GM23248 (cell line): ENCODE measurements at regions not wholly inside any gene's neighbourhood (a gene's known extent, or its start where the extent isn't known, plus 50 kb on each side); places are given as distances from the start of the nearest gene placed in this dataset.

Experiments
- DNase-seq: peaks from one replicate; pipeline ENCODE4 v3.0.0-alpha.2; 2015
- H2AFZ ChIP-seq: fragments of 200-600 bp; sonication (generic); 2 replicates; pipeline ENCODE4 v1.6.1; 2016; ENCODE audit warnings: antibody characterized with exemption
- H3F3A ChIP-seq: fragments of 200-600 bp; sonication (generic); 2 replicates; pipeline ENCODE4 v1.6.1; 2016; ENCODE audit warnings: mild to moderate bottlenecking, antibody characterized with exemption, mixed run types; ENCODE audit not compliant: insufficient read depth
- H3K27ac ChIP-seq: fragments of 200-600 bp; sonication (generic); 2 replicates; pipeline ENCODE4 v1.5.1; 2016; ENCODE audit warnings: mild to moderate bottlenecking
- H3K27me3 ChIP-seq: fragments of 200-600 bp; sonication (generic); replicated peaks from 2 replicates; pipeline ENCODE4 v1.6.1; 2016; ENCODE audit warnings: mild to moderate bottlenecking; ENCODE audit not compliant: insufficient read depth
- H3K36me3 ChIP-seq: fragments of 200-600 bp; sonication (generic); 2 replicates; pipeline ENCODE4 v1.6.1; 2016; ENCODE audit warnings: low read depth, mild to moderate bottlenecking
- H3K4me1 ChIP-seq: fragments of 200-600 bp; sonication (generic); 2 replicates; pipeline ENCODE4 v1.6.1; 2016; ENCODE audit warnings: mild to moderate bottlenecking; ENCODE audit not compliant: insufficient read depth
- H3K4me2 ChIP-seq: fragments of 200-600 bp; sonication (generic); one replicate; pipeline ENCODE4 v1.6.1; 2016; ENCODE audit warnings: mild to moderate bottlenecking; ENCODE audit not compliant: unreplicated experiment
- H3K4me3 ChIP-seq: fragments of 200-600 bp; sonication (generic); 2 replicates; pipeline ENCODE4 v1.5.1; 2016; ENCODE audit warnings: mild to moderate bottlenecking
- H3K79me2 ChIP-seq: fragments of 200-600 bp; sonication (generic); 2 replicates; pipeline ENCODE4 v1.6.1; 2016; ENCODE audit warnings: mild to moderate bottlenecking; ENCODE audit not compliant: insufficient read depth
- H3K9ac ChIP-seq: fragments of 200-600 bp; sonication (generic); 2 replicates; pipeline ENCODE4 v1.6.1; 2016; ENCODE audit warnings: mild to moderate bottlenecking
- H3K9me2 ChIP-seq: fragments of 200-600 bp; sonication (generic); 2 replicates; pipeline ENCODE4 v1.6.1; 2016; ENCODE audit warnings: mixed run types, mild to moderate bottlenecking, moderate library complexity; ENCODE audit not compliant: insufficient read depth
- H3K9me3 ChIP-seq: fragments of 200-600 bp; sonication (generic); one replicate; pipeline ENCODE4 v1.6.1; 2017; ENCODE audit warnings: low read depth
- H4K20me1 ChIP-seq: fragments of 200-600 bp; sonication (generic); 2 replicates; pipeline ENCODE4 v1.6.0; 2016; ENCODE audit not compliant: insufficient read depth
- EZH2 ChIP-seq: fragments of 200-600 bp; sonication (generic); IDR thresholded peaks from 2 replicates; pipeline ENCODE4 v1.6.1; 2018; ENCODE audit warnings: antibody characterized with exemption, mild to moderate bottlenecking; ENCODE audit not compliant: insufficient read depth, poor library complexity, severe bottlenecking
- EZH2phosphoT487 ChIP-seq: fragments of 200-600 bp; sonication (generic); IDR thresholded peaks from 2 replicates; pipeline ENCODE4 v1.6.1; 2018; ENCODE audit warnings: antibody characterized with exemption, moderate library complexity, mild to moderate bottlenecking, low read depth; ENCODE audit not compliant: insufficient read depth
- WGBS, 2 experiments: methylation state at CpG; one replicate each; pipeline ENCODE4 v1.1.6; 2015 to 2017; ENCODE audit warnings: low lambda C conversion rate in 2 of 2, low coverage in 1 of 2; ENCODE audit errors: missing lambda C conversion rate in 2 of 2; 5-methylcytosine and 5-hydroxymethylcytosine counted together
- in situ Hi-C: fragments of 300-500 bp; cut with MboI; formaldehyde crosslinking; loops from 2 replicates; pipeline ENCODE4 v1.15.0; 2020

DNA sequence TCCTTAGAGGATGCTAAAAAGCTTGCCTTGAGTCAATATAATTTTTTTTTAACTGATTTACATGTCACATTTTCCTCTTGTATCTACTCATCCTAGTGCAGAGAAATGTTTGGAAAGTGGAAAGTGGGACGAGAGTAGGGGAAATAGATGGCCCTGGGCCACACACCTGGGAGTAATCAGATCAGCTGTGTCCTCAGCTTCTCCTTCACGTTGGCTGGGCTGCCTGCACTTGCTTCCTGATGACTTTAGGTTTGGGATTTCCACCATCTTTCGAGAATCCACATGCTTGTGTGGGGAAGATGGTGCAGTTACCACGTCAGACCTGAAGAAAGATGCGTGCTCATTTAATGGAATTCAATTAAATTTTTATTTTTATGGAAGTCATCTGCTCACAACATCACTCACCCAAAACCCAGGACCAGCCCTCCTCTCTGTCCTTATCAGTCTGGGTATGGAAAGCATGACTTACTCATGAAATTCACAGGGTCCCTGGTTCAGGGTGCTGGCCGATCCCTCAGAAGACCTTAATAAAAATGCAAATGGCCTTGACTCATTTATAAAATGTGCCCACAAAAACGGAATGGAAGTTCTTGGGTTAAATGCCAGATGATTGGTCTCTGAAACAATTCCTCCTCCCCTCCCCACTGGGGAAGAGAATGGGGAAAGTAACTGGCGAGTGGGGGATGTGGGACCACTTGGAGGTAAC is 74.5 kb upstream of the TIAM2 start:
- no peak for TF ChIP-seq EZH2phosphoT487
- no peak for TF ChIP-seq EZH2
- H3K4me3 ChIP-seq: no peak overlapping the region
- H3K9me2 ChIP-seq: no peaks in the 10 kb centered on the region
- H3K79me2 ChIP-seq: no peaks in the 10 kb centered on the region
- no peaks in the 10 kb centered on the region for H3K4me1 ChIP-seq
- WGBS, 2 experiments: 45 to 46% methylated on average over 8 of the region's 8 CpGs
- no peak overlapping the region for H3K4me2 ChIP-seq
- no peak overlapping the region for H3K9ac ChIP-seq
- no peaks in the 10 kb centered on the region for H3K9me3 ChIP-seq
- H3K27me3 ChIP-seq: no peaks in the 10 kb centered on the region
- H2AFZ ChIP-seq: no peak overlapping the region
- no peak for DNase-seq
- no peaks in the 10 kb centered on the region for H3F3A ChIP-seq
- H3K27ac ChIP-seq: no peak overlapping the region
- H3K36me3 ChIP-seq: no peaks in the 10 kb centered on the region
- H4K20me1 ChIP-seq: no peaks in the 10 kb centered on the region
- in situ Hi-C loops: loop anchor here (10.0 kb wide), 1 partner anchor 324 kb away; no protein-coding TSS in a partner anchor

- in situ Hi-C loops: loop anchor here (10.0 kb wide), 1 partner anchor 323 kb away; no protein-coding TSS in a partner anchor
- no peaks in the 10 kb centered on the region for H3K9me3 ChIP-seq
- H3K36me3 ChIP-seq: no peaks in the 10 kb centered on the region
- DNase-seq: no peak
- H2AFZ ChIP-seq: no peak overlapping the region
- TF ChIP-seq EZH2 (no peak), EZH2phosphoT487 (no peak)
- no peak overlapping the region for H3K4me3 ChIP-seq
- H3K9ac ChIP-seq: no peak overlapping the region
- H4K20me1 ChIP-seq: no peaks in the 10 kb centered on the region
- no peak overlapping the region for H3K4me2 ChIP-seq
- WGBS, 2 experiments: 70 to 91% methylated on average over 4 of the region's 4 CpGs
- H3K79me2 ChIP-seq: no peaks in the 10 kb centered on the region
- H3K9me2 ChIP-seq: no peaks in the 10 kb centered on the region
- H3K4me1 ChIP-seq: no peaks in the 10 kb centered on the region
- no peaks in the 10 kb centered on the region for H3K27me3 ChIP-seq
- H3F3A ChIP-seq: no peaks in the 10 kb centered on the region
- no peak overlapping the region for H3K27ac ChIP-seq
Observed at GRCh38 chr6:154921482-154921881, 73.6 kb upstream of the TIAM2 start.

- Histone ChIP-seq H3K4me2 (no peak overlapping the region), H2AFZ (no peak overlapping the region), H3K9ac (no peak overlapping the region), H3K79me2 (no peaks in the 10 kb centered on the region), H3K4me1 (no peaks in the 10 kb centered on the region), H3K4me3 (no peak overlapping the region), H3K36me3 (no peaks in the 10 kb centered on the region), H3F3A (no peaks in the 10 kb centered on the region), H3K9me2 (no peaks in the 10 kb centered on the region), H3K27me3 (no peaks in the 10 kb centered on the region), H3K9me3 (no peaks in the 10 kb centered on the region), H4K20me1 (no peaks in the 10 kb centered on the region), H3K27ac (no peak overlapping the region)
- in situ Hi-C loops: loop anchor here (10.0 kb wide), 1 partner anchor 321 kb away; no protein-coding TSS in a partner anchor
- no peak for DNase-seq
- TF ChIP-seq EZH2: no peak
- WGBS, 2 experiments: 82 to 88% methylated on average over 5 of the region's 5 CpGs
Observed at GRCh38 chr6:154923199-154923869, 71.8 kb upstream of the TIAM2 start.

GRCh38 chr6:154925130-154925529 is 70.0 kb upstream of the TIAM2 start:
- Histone ChIP-seq H3K9me2 (no peaks in the 10 kb centered on the region), H3K27me3 (no peaks in the 10 kb centered on the region), H3K9ac (no peak overlapping the region), H3K4me1 (no peaks in the 10 kb centered on the region), H3F3A (no peaks in the 10 kb centered on the region), H3K4me3 (no peak overlapping the region), H3K4me2 (no peak overlapping the region), H2AFZ (no peak overlapping the region), H3K79me2 (no peaks in the 10 kb centered on the region), H4K20me1 (no peaks in the 10 kb centered on the region), H3K9me3 (no peaks in the 10 kb centered on the region), H3K27ac (no peak overlapping the region), H3K36me3 (no peaks in the 10 kb centered on the region)
- DNase-seq: no peak
- no peak for TF ChIP-seq EZH2
- no peak for TF ChIP-seq EZH2phosphoT487
- in situ Hi-C loops: loop anchor here (5.0 to 10.0 kb wide), 2 partner anchors 252 to 320 kb away; no protein-coding TSS in a partner anchor
- 91 to 92% methylated on average over 8 of the region's 8 CpGs for WGBS, 2 experiments
